HCT116 (cell line): ENCODE measurements at regions not wholly inside any gene's neighbourhood (a gene's known extent, or its start where the extent isn't known, plus 50 kb on each side); places are given as distances from the start of the nearest gene placed in this dataset.

Experiments
- ATAC-seq: fragments of 200-7000 bp; cut with Tn5 transposase; 2 replicates; pipeline ENCODE4 v1.9.1; 2020; ENCODE audit warnings: mild to moderate bottlenecking, moderate library complexity
- BruUV-seq: library from RNA; stranded (reverse); fragments of 400-500 nt; replicated peaks from 2 replicates; lab custom pipeline; 2021; lab: Mats Ljungman, UMichigan
- CTCF ChIA-PET: fragments of 300-600 bp; sonication (Branson Sonifier 250); formaldehyde crosslinking; loops from one replicate; lab custom pipeline; 2021; ENCODE audit warnings: antibody characterized with exemption; lab: Charles Lee
- POLR2A ChIA-PET: fragments of 300-600, 350-600 bp; sonication (Branson Sonifier 250); formaldehyde crosslinking; loops from one replicate; lab custom pipeline; 2021; ENCODE audit warnings: antibody characterized with exemption; lab: Charles Lee
- RAD21 ChIA-PET, 2 experiments: fragments of 300-600 bp; sonication (Branson Sonifier 250); formaldehyde crosslinking; loops; one replicate each; lab custom pipeline; 2023; ENCODE audit warnings: low total read pairs in 2 of 2; ENCODE audit not compliant: uncharacterized antibody in 2 of 2, unreplicated experiment in 2 of 2, low non-redundant PET in 1 of 2; lab: Charles Lee
- DNase-seq: peaks from one replicate; pipeline ENCODE4 v3.0.0-alpha.2; 2010; ENCODE audit warnings: low read depth, low spot score
- H2AFZ ChIP-seq: fragments of 200-600 bp; shearing (Covaris generic), sonication (generic); 2 replicates; pipeline ENCODE4 v1.6.1; 2017; ENCODE audit warnings: low read depth, mixed run types, mixed read lengths, antibody characterized with exemption, low read length; ENCODE audit not compliant: poor library complexity, severe bottlenecking
- H3K27ac ChIP-seq: 2 replicates; pipeline ENCODE4 v1.5.1; 2012; ENCODE audit warnings: low read depth, low read length
- H3K27me3 ChIP-seq: fragments of 200-600 bp; sonication (generic); 2 replicates; pipeline ENCODE4 v1.6.1; 2016; ENCODE audit warnings: mixed run types, low read length, mixed read lengths; ENCODE audit not compliant: insufficient read depth
- H3K36me3 ChIP-seq, 2 experiments: fragments of 200-500 bp in 1 of 2; fragments of 200-600 bp in 1 of 2; sonication (Bioruptor generic) in 1 of 2; sonication (generic) in 1 of 2; 2 replicates each; pipeline versions ENCODE4 v1.5.1 to v1.6.1; 2014 to 2016; ENCODE audit warnings: low read length in 2 of 2, inconsistent platforms in 1 of 2, mixed read lengths in 1 of 2, mixed run types in 1 of 2; ENCODE audit not compliant: insufficient read depth in 2 of 2, control insufficient read depth in 1 of 2
- H3K4me1 ChIP-seq, 2 experiments: fragments of 200-600 bp in 1 of 2; sonication (generic) in 1 of 2; 2 replicates each; pipeline versions ENCODE4 v1.5.1 to v1.6.1; 2012 to 2017; ENCODE audit warnings: low read length in 2 of 2, inconsistent platforms in 1 of 2, mild to moderate bottlenecking in 1 of 2, mixed read lengths in 1 of 2, mixed run types in 1 of 2, moderate library complexity in 1 of 2; ENCODE audit not compliant: insufficient read depth in 2 of 2, control insufficient read depth in 1 of 2
- H3K4me2 ChIP-seq: fragments of 200-600 bp; sonication (generic); 2 replicates; pipeline ENCODE4 v1.6.1; 2017; ENCODE audit warnings: mixed run types, low read length, mixed read lengths
- H3K4me3 ChIP-seq, 2 experiments: fragments of 200-600 bp in 1 of 2; sonication (generic) in 1 of 2; replicated peaks in 1 of 2; 2 replicates each; pipeline ENCODE4 v1.5.1; 2011 to 2016; ENCODE audit warnings: low read length in 2 of 2, control low read depth in 1 of 2, low read depth in 1 of 2, mild to moderate bottlenecking in 1 of 2, mixed read lengths in 1 of 2, mixed run types in 1 of 2
- H3K79me2 ChIP-seq: fragments of 200-600 bp; sonication (generic); 2 replicates; pipeline ENCODE4 v1.6.1; 2017; ENCODE audit warnings: mild to moderate bottlenecking, mixed run types, low read length, moderate library complexity, mixed read lengths; ENCODE audit not compliant: insufficient read depth
- H3K9ac ChIP-seq: fragments of 200-600 bp; sonication (generic); 2 replicates; pipeline ENCODE4 v1.6.1; 2016; ENCODE audit warnings: low read length, mixed read lengths
- H3K9me2 ChIP-seq: fragments of 200-600 bp; sonication (generic), shearing (Covaris generic); 2 replicates; pipeline ENCODE4 v1.6.1; 2017; ENCODE audit warnings: mixed run types, mild to moderate bottlenecking, moderate library complexity; ENCODE audit not compliant: insufficient read depth
- H3K9me3 ChIP-seq, 2 experiments: fragments of 200-500 bp in 1 of 2; fragments of 200-600 bp in 1 of 2; sonication (Bioruptor generic) in 1 of 2; sonication (generic) in 1 of 2; 2 replicates each; pipeline ENCODE4 v1.6.1; 2014 to 2017; ENCODE audit warnings: low read length in 2 of 2, mixed read lengths in 2 of 2, inconsistent platforms in 1 of 2, low read depth in 1 of 2, mild to moderate bottlenecking in 1 of 2, mixed run types in 1 of 2, moderate library complexity in 1 of 2; ENCODE audit not compliant: control insufficient read depth in 1 of 2, insufficient read depth in 1 of 2
- H4K20me1 ChIP-seq: fragments of 200-600 bp; sonication (generic), shearing (Covaris generic); 2 replicates; pipeline ENCODE4 v1.6.1; 2017; ENCODE audit warnings: mixed run types, mild to moderate bottlenecking, moderate library complexity; ENCODE audit not compliant: insufficient read depth
- ATF3 ChIP-seq: IDR thresholded peaks from 2 replicates; pipeline ENCODE4 v1.6.1; 2012
- CEBPB ChIP-seq: IDR thresholded peaks from 2 replicates; pipeline ENCODE4 v1.6.1; 2012; ENCODE audit warnings: low read depth
- EZH2 ChIP-seq: fragments of 200-600 bp; sonication (generic); IDR thresholded peaks from 2 replicates; pipeline ENCODE4 v1.6.1; 2017; ENCODE audit warnings: antibody characterized with exemption, mixed run types
- EZH2phosphoT487 ChIP-seq: fragments of 200-600 bp; IDR thresholded peaks from 2 replicates; pipeline ENCODE4 v1.6.1; 2018; ENCODE audit warnings: antibody characterized with exemption, borderline replicate concordance
- MAX ChIP-seq: IDR thresholded peaks from 2 replicates; pipeline ENCODE4 v1.6.1; 2012
- POLR2AphosphoS5 ChIP-seq: IDR thresholded peaks from 2 replicates; pipeline ENCODE4 v1.6.1; 2011; ENCODE audit warnings: mild to moderate bottlenecking, low read depth, low read length, moderate library complexity
- RAD21 ChIP-seq: IDR thresholded peaks from 2 replicates; pipeline ENCODE4 v1.6.1; 2012; ENCODE audit warnings: low read depth, mild to moderate bottlenecking
- REST ChIP-seq: IDR thresholded peaks from 2 replicates; pipeline ENCODE4 v1.6.1; 2012; ENCODE audit warnings: low read depth
- SIN3A ChIP-seq: IDR thresholded peaks from 2 replicates; pipeline ENCODE4 v1.6.1; 2012; ENCODE audit warnings: low read depth
- SP1 ChIP-seq: IDR thresholded peaks from 2 replicates; pipeline ENCODE4 v1.6.1; 2012; ENCODE audit warnings: low read depth
- SRF ChIP-seq: IDR thresholded peaks from 2 replicates; pipeline ENCODE4 v1.6.1; 2012; ENCODE audit warnings: low read depth
- TCF7L2 ChIP-seq: IDR thresholded peaks from 2 replicates; pipeline ENCODE4 v1.7.0; 2011; ENCODE audit warnings: borderline replicate concordance, inconsistent platforms; ENCODE audit not compliant: insufficient read depth, insufficient read length; ENCODE audit errors: extremely low read depth
- ZBTB33 ChIP-seq: IDR thresholded peaks from 2 replicates; pipeline ENCODE4 v1.6.1; 2011; ENCODE audit warnings: mild to moderate bottlenecking, low read length, moderate library complexity; ENCODE audit not compliant: insufficient replicate concordance; ENCODE audit errors: extremely low read depth
- ZFX ChIP-seq: fragments of 450-650 bp; IDR thresholded peaks from 2 replicates; pipeline ENCODE4 v1.6.1; 2017
- ZNF274 ChIP-seq: fragments of 200-500 bp; sonication (Bioruptor generic); IDR thresholded peaks from 2 replicates; pipeline ENCODE4 v1.6.1; 2014; ENCODE audit warnings: mild to moderate bottlenecking, low read depth, low read length, inconsistent platforms
- intact Hi-C: fragments of 100-400 bp; cut with micrococcal nuclease; formaldehyde crosslinking; loops from 2 replicates; pipeline ENCODE4 v1.10.0; 2022

GRCh38 chr12:45575417-45575816 lies 154.1 kb upstream of the ARID2 start:
- intact Hi-C loops, result no loop called here
- POLR2A ChIA-PET, result no interaction called here
- CTCF ChIA-PET, result no interaction called here

GRCh38 chr12:45575823-45576475 lies 153.6 kb upstream of the ARID2 start:
- Histone ChIP-seq H3K27ac (no peak overlapping the region), H3K27me3 (no peaks in the 10 kb centered on the region), H3K4me2 (no peak overlapping the region), H3K79me2 (no peaks in the 10 kb centered on the region), H3K4me3 (no peak overlapping the region), H3K9me2 (no peaks in the 10 kb centered on the region), H3K9ac (no peak overlapping the region), H3K9me3 (no peaks in the 10 kb centered on the region), H4K20me1 (no peaks in the 10 kb centered on the region), H2AFZ (no peak overlapping the region), H3K36me3 (no peaks in the 10 kb centered on the region), H3K4me1 (no peaks in the 10 kb centered on the region)
- ChIA-PET RAD21 (no interaction called here), POLR2A (no interaction called here), CTCF (no interaction called here)
- no TSS peak for BruUV-seq
- no peak for ATAC-seq
- no peak for DNase-seq
- intact Hi-C loops, result no loop called here
- TF ChIP-seq EZH2 (no peak), ZFX (no peak), CEBPB (no peak), ZNF274 (no peak), REST (no peak), TCF7L2 (no peak), ATF3 (no peak), SP1 (no peak), RAD21 (no peak), ZBTB33 (no peak), POLR2AphosphoS5 (no peak)

More at GRCh38 chr12:45575417-45575816, 154.1 kb upstream of the ARID2 start:
- H3K4me2 ChIP-seq, result no peak overlapping the region
- no peaks in the 10 kb centered on the region for H4K20me1 ChIP-seq
- no TSS peak for BruUV-seq
- H3K9me2 ChIP-seq, result no peaks in the 10 kb centered on the region
- no peak overlapping the region for H3K27ac ChIP-seq
- TF ChIP-seq EZH2phosphoT487 (no peak), SRF (no peak), POLR2AphosphoS5 (no peak), MAX (no peak), CEBPB (no peak), SIN3A (no peak), TCF7L2 (no peak)
- no peaks in the 10 kb centered on the region for H3K27me3 ChIP-seq
- ATAC-seq, result no peak
- H3K4me3 ChIP-seq, result no peak overlapping the region
- RAD21 ChIA-PET, result no interaction called here
- no peak overlapping the region for H3K9ac ChIP-seq
- H3K9me3 ChIP-seq, result no peaks in the 10 kb centered on the region
- no peak overlapping the region for H2AFZ ChIP-seq
- H3K36me3 ChIP-seq, result no peaks in the 10 kb centered on the region
- no peaks in the 10 kb centered on the region for H3K79me2 ChIP-seq
- no peaks in the 10 kb centered on the region for H3K4me1 ChIP-seq
- DNase-seq, result no peak
